ENCODE measurements at regions not wholly inside any gene's neighbourhood (a gene's known extent, or its start where the extent isn't known, plus 50 kb on each side); places are given as distances from the start of the nearest gene placed in this dataset.
"Not testable (repeated sequence)": the region's sequence is repeated elsewhere in the genome, so short reads cannot be mapped to it uniquely, and the experiment has no call there.

DNA sequence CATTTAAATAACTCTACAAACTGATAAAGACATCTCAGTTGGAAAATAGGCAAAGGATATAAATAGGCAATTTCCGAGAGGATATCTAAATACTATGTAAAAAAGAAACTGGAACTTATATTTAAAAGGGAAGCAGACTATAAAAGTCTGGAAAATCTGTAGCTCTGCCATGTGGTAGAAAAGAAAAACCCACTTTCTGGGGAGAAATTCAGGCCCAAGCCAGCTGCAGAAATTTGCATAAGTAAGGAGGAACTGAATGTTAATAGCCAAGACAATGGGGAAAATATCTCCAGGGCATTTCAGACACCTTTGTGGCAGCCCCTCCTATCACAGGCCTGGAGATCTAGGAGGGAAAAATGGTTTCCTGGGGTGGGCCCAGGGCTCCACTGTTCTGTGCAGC, 97.8 kb upstream of the ZBED5 start:
- DNase-seq (ENCODE audit: low spot score): no peak

DNA sequence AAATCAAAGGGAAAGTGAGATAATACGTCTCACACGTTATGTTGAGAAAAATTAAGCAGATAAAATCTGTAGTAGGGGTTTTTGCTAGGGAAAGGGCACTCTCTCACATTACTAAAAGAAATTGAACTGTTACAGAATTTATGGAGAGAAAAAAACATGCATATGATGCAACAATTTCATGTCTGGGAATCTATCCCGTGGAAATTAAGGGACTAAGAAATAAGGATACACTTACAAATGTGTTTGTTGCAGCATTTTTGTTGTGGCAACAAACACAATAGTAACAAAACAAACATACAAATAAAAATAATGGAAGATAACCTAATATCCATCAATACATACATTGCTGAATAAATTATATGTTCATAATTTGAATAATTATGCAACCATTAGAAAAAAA, 96.3 kb upstream of the ZBED5 start:
- DNase-seq (ENCODE audit: low spot score): no peak

DNA sequence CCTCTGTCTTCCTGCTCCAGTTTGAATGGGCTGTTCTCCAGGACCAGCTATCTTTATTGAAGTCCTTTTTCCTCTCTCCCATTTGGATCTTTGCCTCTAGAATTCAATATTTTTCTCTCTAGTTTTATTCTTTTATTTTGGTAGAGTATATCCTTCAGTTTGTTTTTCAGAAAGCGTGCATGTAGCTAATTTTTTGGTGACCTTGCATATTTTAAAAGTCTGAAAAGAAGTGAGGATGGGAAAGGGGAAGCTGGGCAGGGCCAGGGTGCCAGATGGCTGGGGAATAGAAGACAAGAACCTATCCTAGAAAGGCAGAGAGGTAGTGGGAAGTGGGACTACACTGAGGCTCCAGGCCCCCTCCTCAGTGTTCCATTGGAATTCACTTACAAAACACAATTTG, 95.0 kb upstream of the ZBED5 start:
- no peak for DNase-seq (ENCODE audit: low spot score)

DNA sequence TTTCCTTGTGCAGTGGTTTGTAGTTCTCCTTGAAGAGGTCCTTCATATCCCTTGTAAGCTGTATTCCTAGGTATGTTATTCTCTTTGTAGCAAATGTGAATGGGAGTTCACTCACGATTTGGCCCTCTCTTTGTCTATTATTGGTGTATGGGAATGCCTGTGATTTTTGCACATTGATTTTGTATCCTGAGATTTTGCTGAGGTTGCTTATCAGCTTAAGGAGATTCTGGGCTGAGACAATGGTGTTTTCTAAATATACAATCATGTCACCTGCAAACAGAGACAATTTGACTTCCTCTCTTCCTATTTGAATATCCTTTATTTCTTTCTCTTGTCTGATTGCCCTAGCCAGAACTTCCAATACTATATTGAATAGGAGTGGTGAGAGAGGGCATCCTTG, 90.1 kb upstream of the ZBED5 start:
- not testable (repeated sequence) for DNase-seq (ENCODE audit: low spot score)

DNA sequence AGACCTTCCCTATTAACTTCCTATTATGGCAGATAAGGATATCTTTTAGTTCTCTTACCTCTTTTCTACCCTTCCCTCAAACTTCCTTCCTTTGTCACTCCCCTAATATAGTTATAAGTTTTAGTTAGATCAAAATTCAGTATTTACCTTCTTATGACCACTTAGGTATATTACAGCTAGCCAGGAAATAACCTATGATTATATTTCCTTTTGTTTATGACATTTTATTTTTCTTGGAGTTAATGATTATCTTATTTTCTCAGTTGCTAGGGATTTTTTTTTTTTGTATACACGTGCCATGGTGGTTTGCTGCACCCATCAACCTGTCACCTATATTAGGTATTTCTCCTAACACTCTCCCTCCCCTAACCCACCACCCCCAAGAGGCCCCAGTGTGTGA, 88.2 kb upstream of the ZBED5 start:
- DNase-seq (ENCODE audit: low spot score): no peak

DNA sequence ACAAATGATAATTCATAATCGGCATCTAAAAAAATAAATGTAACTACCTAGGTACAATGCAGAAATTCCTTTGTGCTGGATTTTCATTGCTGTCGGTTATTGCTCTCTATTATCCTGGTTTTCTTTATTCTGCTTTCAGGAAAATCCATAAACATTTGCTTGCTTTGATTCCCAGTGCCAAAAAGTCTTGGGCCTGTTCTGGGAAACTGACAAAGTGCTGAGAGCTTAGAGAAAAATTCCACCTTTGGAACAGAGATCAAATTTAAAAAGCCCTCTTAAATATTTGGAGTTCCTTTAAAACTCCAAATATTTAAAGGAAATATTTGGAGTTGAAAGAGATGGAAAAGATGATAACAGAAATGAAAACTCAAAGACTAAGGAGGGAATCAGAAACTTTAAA, 87.3 kb upstream of the ZBED5 start:
- DNase-seq (ENCODE audit: low spot score): no peak

DNA sequence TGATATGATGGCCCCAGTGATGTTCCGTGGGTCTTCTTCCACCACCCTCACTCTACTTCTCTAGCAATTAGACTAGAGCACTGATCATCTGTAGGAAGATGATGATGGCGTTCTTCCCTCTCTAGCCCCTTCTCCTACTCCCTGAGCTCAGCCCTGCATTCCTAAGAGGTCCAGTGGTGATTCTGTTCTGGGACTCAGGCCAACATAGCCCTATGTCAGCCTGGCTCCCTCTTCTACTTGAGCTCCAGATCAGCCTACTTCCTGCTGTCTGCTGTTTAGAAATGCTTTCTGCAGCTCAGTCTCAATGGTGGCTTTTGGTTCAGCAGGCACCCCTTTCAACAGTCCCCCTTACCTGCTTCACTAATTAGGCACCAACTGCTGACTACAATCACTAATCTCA, 86.1 kb upstream of the ZBED5 start:
- DNase-seq (ENCODE audit: low spot score): no peak

DNA sequence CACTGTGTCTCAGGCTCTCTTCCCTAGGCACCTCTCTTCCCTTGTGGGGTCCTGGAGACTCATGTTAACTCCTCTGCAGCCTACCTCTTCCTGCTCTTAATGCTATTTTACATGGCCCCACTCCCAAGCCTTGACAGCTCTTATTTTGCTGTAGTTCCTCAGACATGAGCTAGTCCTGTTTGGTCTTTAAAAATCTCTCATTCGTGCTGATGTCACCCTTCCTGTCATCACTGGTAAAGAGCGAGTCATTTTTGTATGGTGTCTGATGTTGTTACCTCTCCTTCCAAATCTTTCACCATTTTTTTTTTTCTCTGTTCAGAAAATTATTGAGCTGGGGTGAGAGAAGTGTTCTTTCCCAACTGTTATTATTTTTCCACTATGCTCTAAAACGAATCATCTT, 84.8 kb upstream of the ZBED5 start:
- no peak for DNase-seq (ENCODE audit: low spot score)

DNA sequence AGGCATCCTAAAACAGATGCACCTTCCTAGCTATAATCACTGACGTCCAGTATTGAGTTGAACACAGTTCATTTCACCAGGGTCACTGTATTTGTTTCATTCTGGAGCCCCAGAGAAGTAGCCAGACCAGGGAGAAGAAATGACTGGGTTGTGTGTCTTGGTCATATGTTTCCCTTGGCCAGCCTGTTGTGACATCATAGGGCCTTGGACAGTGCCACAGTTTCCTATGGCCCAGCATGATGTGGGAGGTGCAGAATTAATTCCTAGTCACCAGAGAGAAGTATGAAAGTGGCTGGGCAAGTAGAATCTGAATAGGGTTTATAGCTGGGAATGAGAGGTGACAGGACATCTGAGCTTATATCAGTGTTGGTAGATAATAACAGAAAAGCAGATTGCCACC, 84.0 kb upstream of the ZBED5 start:
- no peak for DNase-seq (ENCODE audit: low spot score)

DNA sequence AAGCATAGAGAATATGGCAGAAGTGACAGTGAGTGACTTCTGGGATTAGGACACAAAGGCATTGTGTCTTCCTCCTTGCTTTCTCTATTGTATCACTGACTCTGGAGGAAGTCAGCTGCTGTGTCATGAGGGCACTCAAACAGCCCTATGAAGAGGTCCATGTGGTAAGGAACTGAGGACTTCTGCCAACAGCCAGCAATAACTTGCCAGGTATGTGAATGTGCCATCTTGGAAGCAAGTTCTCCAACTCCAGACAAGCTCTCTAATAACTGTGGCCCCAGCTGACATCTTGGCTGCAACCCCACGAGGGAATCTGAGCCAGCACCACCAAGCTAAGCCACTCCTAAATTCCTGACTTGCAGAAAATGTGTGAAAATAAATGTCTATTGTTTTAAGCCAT, 83.6 kb upstream of the ZBED5 start:
- DNase-seq (ENCODE audit: low spot score): peak; percentile 39

DNA sequence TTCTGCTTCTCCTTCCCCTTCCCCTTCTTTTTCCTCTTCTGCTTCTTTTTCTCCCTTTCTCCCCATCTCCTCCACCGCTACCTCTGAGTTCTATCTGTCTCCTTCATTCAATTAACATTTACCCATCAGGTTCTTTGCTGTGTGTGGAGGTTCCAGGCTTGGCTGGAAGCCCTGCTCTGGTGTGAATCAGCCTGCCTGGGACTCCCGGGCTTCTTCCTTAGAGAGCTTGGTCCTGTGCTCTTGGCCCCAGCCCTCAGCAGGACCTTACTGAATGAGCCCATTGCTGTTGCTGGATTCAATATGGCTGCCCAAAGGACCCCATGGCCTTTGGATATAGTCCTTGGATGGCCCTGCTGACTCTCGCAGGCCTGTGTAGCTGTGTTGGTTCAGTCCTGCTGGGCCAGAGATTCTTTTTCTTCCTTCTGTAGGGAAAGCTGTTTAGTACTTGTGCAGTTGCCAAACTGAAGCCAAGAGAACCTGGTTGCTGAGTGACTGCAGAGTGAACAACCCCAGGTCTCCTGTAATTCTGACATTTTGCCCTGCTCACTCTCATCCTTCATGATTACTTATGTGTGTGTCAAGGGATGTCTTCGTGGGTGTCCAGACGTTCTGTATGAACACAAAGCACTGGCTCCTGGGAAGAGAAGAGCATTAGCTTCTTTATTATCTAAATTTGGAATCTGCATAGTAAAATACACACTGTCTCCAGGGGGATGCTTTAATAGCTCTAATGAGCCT, 81.0 kb upstream of the ZBED5 start:
- no peak for DNase-seq (ENCODE audit: low spot score)

DNA sequence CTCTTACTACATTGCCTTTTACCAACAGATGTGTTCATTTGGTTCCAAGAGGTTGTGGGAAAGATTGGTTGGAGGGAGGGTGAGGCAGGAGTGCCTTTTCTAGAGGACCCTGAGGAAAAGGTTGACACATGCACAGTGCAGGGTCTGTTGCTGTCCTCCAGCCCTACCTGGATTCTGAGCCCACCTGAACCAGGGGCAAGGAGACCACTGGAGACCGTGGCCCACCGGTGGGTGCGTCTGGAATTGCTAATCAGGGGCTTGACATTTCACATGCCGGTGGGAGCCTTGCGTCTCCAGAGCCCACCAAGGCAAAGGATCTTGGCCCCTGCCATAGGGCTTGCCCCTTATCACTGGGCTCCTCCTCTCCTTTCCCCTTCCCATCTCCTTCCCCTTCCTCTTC, 80.4 kb upstream of the ZBED5 start:
- DNase-seq (ENCODE audit: low spot score): no peak

DNA sequence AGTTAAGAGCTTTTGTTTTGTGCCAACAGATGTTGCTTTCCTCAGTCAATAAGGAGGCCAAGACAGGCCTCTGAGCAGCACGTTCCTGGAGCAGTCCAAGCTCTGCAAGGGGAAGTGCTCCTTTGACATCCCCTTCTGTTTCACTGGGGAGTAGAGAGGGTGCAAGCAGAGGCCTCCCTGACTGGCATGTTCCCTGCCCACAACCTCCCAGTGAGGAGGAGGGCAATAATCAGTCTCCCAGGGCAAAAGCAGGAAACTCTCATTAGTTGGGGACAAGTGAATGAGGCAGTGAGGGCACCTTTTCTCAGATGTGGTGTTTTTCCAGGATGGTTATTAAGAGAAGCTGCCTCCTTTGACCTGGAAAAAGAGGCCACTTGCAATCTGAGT, 79.5 kb upstream of the ZBED5 start:
- no peak for DNase-seq (ENCODE audit: low spot score)

DNA sequence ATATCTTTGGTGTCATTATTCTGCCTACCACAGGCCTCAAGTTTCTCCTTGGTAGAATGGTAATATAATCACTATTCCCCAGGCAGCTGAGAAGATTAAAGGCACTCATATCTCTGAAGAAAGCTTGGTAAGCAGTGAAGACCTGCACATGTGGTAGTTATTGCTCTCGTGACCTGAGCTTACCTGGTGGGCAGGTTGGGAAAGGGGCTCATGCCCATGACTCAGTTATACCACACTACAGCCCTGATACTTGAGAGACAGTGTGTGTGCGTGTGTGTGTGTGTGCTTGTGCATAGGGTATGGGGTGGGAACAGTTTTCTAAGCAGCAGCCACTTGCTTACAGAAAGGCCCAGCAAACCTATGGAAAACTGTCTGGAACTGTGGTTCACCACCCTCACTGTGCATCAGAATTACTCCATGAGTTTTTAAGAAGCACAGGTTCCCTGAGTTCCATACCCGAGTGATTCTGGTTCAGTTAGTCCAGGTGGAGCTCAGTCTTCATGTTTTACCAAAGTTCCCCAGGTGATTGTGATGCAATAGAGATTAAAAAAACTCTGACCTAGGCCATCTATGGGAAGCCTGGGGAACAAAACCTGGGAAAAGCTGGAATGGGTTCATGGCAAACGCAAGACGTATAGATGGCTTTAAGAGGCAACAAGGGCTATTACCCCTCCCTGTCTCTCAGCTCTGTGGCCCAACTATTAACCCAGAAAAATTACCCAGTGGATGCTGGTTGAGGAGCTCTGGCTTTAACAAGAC, 79.0 kb upstream of the ZBED5 start:
- DNase-seq (ENCODE audit: low spot score): no peak

DNA sequence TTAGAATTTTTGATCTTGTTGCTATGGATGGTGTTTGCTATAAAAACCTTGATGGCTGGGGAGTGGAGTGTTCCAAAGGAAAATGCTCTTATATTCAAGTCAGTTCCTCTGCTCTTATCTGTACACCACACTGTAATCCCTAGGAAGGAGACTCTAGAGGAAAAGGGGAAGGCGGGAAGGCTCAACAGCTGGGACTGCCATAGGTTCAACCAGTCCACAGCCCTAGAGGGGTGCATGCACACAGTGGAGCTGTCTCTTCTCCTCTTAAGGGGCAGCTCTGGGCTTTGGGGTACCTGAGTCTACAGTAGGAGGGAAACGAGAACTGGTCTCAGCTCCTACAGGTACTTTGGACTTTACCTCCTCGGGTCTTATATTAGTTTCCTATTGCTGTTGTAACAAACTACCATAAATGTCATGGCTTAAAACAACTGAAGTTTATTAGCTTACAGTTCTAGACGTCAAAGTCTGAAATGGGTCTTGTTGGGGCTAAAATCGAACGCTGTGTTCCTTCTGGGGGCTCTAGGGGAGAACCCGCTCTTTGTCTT, 77.2 kb upstream of the ZBED5 start:
- no peak for DNase-seq (ENCODE audit: low spot score)

DNA sequence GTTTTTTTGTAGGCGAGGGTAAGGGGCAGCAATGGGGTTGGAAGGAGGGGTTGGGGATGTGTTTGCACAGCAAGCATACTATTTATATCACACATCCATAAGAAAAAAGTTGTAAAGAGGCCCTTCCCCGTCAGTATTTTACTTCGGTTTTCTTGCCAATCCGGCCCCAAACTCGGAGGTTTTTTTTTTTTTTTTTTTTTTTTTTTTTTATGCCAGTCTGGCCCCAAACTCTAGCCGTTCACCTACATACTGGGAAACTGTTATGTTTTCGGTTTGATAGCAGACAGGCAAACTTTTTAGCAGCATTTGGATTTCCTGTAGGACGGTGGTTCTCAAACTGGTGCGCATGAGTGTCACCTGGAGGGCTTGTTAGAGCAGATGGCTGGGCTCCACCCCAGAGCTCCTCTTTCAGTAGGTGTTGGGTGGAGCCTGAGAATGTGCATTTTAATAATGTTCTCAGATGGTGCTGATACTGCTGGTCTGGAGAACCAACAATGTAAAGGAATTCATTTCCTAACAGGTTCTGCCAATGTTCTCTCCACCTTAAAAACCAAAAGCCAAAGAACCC, 76.5 kb upstream of the ZBED5 start:
- no peak for DNase-seq (ENCODE audit: low spot score)

DNA sequence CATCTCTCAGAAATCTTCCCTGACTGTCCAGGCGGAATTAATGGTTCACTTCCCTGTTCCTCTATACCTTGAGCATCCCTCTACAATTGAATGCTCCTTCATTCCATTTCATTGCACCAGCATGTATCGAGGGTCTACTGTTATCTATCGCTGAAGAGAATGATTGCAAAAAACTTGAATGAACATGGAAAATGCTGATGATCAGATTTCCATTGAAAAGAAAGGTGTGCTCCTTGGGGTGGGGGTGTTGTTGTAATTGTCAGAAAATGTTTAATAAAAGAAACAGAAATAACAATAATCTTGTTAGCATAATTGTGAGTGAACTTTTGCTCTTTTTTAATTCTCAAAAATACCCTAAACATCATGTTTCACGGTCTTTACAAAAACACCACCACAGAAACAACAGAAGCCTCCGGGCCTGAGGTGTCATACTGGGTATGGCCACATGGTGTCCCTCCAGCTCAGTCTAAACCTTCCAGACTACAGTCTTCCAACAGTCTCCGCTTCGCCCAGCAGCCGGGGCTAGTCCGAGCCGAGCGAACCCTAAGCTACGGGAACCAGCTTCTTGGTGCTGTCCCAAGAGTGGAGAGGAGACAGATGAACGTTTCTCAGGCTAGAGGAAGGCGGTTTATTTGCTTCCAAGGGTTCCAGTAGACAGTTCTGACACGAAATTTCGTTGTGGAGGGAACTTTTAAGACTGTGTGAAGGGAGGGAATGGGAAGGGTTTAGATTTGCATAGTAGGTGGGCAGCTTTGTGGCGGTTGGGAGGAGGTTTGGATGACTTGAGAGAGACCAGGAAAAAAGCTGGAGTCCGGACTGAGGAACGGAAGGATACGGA, 75.8 kb upstream of the ZBED5 start:
- DNase-seq (ENCODE audit: low spot score): peak; percentile 95

DNA sequence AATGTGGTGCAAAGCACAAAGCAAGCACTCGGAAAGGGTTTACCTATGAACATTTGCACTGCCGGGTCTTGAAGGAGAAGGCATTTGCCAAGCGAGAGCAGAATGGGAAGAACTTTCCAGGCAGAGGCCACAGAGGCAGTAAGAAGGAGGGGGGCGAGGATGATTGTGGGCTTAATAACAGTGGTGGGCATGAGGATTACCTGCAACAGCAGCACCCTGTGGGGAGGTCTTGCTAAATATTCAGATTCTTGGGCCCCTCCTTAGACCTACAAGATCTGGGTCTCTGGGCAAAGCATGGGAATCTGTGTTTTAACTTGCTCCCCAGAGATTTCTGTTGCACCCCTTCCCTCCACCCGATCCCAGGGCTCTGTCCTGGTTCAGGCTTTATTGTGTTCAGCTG, 75.1 kb upstream of the ZBED5 start:
- DNase-seq (ENCODE audit: low spot score): no peak

DNA sequence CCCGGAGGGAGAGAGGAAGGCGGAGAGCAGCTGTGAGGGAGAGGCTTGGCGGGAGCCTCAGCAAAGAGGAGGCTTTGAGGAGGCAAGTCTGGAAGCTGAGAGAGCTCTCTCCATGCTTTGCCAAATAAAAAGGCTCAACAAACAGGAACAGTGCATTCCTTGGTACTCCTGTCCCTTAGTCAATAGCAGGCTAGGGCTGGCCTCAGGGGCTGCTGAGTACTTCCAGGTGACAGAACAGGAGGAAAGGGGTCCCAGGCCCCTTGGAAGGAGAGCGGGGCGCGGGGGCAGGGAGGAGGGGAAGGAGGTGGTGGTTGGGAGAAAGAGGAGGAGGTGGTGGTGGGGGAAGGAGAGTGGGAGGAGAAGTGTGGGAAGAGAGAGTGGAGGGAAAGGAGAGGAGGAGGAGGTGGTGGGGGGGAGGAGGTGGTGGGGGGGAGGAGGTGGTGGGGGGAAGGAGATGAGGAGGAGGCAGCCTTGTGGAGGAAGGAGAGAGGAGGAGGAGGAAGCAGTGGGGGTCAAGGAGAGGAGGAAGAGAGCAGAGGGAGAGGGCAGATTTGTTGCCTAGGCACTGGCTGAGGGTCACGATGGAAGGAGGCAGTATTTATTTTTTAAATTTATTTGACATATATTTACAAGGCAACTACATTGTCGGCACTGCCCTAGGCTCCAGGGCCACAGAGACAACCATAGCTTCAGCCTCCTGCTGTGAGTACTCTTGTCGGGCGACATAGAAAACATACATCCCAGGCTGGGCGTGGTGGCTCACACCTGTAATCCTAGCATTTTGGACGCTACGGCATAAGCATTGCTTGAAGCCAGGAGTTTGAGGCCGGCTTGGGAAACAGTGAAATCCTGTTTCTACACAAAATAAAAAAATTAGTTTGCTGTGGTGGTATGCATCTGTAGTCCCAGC, 74.2 kb upstream of the ZBED5 start:
- peak; percentile 53 for DNase-seq (ENCODE audit: low spot score)

DNA sequence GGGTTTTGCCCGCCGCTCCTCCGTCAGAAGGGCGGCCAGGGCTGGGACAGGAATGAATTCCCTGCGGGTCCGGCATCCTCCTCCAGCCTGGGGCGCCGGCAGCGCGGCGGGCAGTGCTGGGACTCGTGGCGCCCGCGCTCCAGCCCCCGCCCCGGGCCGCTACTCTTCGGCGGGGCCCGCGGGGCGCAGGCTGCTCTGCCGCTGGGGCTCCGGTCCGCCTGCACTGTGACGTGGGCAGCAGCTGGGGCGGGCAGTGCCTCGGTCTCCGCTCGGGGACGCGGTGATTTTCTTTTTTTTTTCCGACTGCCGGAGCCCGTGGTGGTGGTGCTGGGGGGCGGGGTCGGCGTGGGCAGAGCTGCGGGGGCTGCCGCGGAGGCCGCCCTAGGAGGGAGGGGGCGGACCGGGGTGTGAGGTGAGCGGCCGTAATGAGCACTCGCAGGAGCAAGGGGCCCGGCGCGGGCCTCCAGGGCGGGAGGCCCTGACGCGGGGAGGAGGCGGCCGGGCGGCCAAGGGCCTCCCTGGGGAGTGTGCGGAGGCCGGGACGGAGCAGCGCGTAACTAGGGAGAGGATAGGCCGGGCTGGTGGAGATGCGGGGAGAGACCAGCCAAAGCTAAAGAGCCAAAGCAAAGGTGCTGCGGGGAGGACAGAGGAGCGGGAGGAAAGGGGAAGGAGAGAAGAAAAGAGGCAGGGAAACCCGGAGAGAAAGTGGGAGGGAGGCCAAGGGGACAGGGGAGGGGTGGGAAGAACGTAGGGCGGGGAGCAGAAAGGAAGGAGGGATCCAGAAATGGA, 73.3 kb upstream of the ZBED5 start:
- peak; percentile 64 for DNase-seq (ENCODE audit: low spot score)
